Amniotic epithelial cell (primary cell): ENCODE measurements at regions not wholly inside any gene's neighbourhood (a gene's known extent, or its start where the extent isn't known, plus 50 kb on each side); places are given as distances from the start of the nearest gene placed in this dataset.
"Not testable (repeated sequence)": the region's sequence is repeated elsewhere in the genome, so short reads cannot be mapped to it uniquely, and the experiment has no call there.

Experiments used
- DNase-seq: peaks from one replicate; pipeline ENCODE4 v3.0.0-alpha.2; 2010; ENCODE audit warnings: low read depth

- no peak for DNase-seq
Observed at GRCh38 chr7:69090936-69091335, 507.3 kb upstream of the AUTS2 start.

DNA sequence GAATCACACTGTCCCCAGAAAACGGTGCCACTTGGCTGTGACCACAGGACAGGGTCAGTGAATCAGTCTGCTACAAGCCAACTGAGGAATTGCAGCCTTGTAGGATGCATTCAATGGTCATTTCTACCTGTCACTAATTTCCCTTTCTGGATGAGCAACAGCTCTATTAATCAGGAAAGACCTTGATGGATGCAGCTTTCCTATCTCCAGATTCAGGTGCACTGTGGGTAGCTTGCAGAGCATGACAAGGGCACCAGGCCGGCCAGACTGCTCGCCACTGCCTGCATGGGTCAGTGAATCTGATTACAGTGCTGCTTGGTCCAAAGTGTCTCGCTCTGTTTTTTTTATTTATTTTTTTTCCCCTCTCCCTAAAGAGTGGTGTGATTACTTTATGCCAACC, 506.8 kb upstream of the AUTS2 start:
- no peak for DNase-seq

DNA sequence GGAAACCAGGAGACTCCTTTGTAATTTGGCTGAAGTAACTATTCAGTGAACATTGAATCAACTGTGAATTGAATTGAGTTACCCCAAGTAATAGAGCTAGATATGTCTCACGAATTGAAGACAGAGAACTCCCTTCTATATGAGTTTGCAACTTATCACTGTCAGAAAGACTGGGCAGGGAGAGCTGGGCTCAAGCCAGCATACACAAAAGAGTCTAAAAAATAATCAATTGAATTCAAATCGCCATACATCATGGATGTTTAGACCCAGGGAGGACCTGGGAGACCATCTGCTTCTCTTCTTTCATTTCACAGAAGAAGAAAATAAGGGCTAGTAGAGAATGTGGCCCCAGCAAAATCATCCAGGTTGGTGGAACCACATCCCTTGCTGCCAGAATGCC, 503.1 kb upstream of the AUTS2 start:
- no peak for DNase-seq

DNA sequence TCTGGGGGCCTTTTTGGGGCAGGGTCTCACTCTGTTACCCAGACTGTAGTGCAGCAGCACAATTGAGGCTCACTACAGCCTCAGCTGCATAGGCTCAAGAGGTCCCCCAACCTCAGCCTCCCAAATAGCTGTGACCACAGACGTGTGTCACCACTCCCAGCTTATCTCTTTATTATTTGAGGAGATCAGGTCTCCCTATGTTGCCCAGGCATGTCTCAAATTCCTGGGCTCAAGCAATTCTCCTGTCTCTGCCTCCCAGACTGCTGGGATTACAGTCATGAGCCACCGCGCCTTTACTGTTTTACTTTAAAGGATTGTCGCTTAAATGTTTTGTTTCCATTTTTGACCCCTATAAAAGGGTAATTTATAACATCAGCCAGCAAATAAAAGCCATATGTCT, 502.6 kb upstream of the AUTS2 start:
- DNase-seq: no peak

GRCh38 chr7:69104023-69104422, 494.3 kb upstream of the AUTS2 start:
- DNase-seq: no peak

- DNase-seq: no peak
Observed at GRCh38 chr7:69105092-69105491, 493.2 kb upstream of the AUTS2 start.

DNA sequence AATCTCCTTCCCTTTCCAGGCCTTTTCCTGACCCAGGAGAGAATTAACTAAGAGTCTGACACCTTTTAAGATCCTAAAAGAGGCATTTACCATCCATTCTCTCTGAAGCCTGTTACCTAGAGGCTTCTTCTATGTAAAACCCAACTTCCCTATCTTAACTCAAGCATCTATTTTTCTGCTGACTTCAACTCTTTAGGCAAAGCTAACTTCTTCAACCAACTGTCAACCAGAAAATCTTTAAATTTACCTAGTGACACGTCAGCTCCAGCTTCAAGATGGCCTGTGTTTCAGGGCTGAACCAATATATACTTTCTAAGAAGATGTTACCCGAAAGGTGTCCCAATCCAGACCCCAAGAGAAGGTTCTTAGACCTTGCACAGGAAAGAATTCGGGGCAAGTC, 492.3 kb upstream of the AUTS2 start:
- DNase-seq: no peak

GRCh38 chr7:69106449-69106848, 491.8 kb upstream of the AUTS2 start:
- DNase-seq: not testable (repeated sequence)

DNA sequence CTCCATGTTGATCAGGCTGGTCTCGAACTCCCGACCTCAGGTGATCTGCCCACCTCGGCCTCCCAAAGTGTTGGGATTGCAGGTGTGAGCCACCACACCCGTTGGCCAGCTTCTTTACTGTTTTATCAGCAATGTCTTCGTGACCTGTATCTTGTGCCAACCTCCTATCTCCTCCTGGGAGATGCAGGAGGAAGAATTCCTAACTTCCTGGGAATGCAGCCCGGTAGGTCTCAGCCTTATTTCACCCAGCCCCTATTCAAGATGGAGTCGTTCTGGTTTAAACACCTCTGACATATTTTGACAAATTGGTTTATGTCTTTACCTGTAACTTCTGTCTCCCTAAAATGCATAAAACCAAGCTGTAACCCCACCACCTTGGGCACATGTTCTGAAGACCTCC, 491.3 kb upstream of the AUTS2 start:
- not testable (repeated sequence) for DNase-seq

DNA sequence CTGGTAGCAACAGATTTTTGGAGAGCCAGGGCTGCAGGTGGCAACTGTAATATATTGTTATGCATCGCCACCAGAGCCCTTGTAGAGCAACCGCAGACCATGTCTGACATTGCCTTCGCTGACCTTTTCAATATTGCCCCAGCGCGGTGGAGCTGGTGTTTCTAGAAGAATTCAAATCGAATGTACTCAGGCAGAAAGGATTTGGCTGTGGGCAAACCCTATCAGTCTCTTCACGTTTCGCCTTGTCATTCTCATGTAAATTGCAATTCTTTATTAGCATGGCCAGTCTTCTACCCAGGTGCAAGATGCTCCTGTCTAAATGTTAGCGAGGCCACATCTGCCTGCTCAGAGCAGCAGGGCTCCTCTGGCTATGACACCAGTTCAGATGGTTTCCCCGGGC, 490.2 kb upstream of the AUTS2 start:
- no peak for DNase-seq

GRCh38 chr7:69109246-69109645, 489.0 kb upstream of the AUTS2 start:
- no peak for DNase-seq

DNA sequence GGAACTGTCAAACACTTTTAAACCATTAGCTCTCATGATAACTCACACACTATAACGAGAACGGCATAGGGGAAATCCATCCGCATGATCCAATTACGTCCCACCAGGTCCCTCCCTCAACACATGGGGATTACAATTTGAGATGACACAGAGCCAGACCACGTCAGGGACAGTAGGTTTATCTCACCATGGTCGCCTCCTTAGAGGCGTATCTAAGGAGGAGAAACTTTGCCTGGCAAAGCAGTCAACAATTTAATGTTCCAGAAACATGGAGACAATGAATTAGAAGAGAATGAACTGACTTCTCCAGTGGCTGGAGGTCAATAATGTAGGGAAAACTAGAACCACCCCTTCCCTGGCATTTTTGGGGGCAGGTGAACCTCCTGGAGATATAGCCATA, 488.4 kb upstream of the AUTS2 start:
- DNase-seq: no peak

DNA sequence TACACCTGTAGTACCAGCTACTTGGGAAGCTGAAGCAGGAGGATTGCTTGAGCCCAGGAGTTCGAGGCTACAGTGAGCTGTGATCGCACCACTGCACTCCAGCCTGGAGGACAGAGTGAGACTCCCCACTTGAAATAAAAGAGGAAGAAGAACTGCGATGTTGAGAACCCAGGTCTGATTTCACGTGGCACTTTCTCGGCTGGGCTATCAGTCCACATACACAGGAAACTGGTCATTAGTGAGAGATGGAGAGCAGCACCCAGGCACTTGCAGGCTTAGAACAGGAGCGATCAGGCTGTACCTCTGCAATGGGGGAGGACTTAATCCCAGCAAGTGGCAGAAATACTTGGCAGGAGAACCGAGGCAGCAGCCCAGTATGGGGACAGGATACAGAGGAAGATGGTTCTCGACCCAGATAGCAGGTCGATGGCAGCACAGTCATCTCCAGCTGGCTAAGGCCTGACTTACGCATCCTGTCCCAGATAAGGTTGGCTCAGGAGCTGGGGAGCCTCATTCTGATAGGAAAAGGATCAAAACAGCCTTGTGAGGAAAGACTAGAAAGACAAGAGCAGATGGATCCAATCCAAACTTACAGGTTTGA, 487.7 kb upstream of the AUTS2 start:
- DNase-seq: no peak

DNA sequence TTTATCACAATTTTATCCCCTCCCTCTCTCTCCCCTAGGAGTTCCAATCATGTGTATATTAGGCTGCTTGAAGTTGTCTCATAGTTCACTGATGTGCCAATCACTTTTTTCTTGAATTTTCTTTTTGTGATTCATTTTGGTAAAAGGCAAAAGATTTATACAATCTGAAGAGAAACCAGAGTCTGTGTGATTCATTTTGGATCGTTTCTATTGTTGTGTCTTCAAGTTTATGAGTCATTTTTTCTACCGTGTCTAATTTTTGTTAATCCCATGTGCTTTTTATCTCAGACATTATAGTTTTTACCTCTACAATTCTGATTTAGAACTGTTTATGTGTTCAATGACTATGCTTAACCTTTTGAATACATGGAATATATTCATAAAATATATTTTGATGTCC, 483.9 kb upstream of the AUTS2 start:
- no peak for DNase-seq

- DNase-seq: no peak
Observed at GRCh38 chr7:69115788-69116187, 482.5 kb upstream of the AUTS2 start.

DNA sequence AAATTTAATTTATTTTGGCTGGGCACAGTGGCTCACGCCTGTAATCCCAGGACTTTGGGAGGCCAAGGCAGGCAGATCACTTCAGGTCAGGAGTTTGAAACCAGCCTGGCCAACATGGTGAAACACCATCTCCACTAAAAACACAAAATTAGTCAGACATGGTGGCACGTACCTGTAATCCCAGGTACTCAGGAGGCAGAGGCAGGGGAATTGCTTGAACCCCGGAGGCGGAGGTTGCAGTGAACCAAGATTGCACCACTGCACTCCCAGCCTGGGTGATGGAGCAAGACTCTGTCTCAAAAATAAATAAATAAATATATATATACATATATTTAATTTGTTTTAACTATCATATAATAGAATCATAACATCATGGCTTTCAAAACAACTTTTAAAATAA, 482.1 kb upstream of the AUTS2 start:
- not testable (repeated sequence) for DNase-seq

DNA sequence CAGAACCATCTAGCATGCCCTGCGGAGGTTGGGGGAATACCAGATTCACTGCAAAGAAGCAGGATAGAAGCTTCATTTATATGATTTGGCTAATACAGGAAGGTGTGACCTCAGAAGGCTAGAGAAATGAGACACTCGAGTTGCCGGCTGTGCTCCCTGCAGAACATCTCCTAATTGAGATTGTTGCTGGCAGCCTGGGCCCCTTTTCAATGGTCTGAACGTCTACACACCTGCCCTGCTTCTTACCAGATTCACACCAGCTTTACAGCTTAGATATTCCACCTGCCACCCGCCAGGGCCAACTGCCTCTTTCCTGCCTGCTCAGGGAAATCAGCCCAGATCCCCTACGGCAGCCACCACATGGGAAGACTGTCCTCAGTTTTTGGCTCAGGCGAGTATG, 475.3 kb upstream of the AUTS2 start:
- DNase-seq: no peak

DNA sequence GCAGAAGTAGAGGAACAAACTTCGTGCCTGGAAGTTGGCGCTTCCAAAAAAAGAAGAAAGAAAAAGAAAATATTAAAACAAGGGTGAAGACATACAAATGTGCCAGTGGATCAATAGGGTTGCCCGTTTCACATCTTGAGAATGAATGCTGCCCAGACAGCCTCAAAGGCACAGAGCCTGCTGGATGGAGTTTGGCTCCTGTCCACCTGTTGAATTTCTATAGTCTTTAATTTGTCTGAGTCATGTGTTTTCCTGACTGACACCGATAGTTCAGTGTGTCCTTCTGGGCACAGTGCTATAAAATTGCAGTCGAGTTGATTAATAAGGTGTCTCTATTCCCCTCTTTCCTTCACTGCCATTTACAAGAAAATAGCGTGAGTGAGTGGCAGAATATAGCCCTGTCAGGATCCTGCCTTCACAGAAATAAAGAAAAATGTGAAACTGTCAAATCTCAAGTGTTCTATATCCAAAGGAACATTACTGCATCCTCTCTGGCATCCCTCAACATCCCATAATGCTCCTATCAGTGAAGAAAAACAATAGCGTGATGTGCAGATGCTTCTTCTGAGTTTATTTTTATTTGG, 471.3 kb upstream of the AUTS2 start:
- DNase-seq: no peak

DNA sequence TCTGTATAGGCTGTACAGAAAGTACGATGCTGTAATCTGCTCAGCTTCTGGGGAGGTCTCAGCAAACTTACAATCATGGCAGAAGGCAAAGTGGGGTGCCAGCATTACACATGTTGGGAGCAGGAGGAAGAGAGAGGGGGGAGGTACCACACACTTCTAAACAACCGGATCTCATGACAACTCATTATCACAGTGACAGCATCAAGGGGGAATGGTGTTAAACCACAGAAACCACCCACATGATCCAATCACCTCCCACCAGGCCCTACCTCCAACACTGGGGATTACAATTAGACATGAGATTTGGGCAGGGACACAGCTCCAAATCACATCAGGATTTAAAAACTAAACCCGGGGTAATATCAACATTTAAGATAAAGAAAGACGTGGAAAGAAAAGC, 468.8 kb upstream of the AUTS2 start:
- DNase-seq: no peak

DNA sequence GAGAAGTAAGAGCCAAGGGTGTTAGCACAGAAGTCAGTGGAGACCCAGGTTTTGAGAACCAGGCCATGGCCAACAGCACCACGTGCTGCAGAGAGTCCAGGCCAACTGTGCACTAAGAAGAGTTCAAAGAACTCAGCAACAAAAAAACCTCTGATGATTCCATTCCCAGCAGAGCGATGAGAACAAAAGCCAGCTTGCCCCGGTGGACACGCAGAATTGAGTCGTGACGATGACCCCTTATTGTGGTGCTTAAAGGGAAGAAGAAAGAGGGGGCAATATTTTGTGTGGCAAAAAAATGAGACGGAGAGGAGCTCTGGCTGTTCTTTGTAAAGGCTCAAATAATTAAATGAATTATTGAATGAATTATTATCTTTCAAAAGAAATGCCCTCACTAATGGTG, 468.3 kb upstream of the AUTS2 start:
- DNase-seq: no peak

DNA sequence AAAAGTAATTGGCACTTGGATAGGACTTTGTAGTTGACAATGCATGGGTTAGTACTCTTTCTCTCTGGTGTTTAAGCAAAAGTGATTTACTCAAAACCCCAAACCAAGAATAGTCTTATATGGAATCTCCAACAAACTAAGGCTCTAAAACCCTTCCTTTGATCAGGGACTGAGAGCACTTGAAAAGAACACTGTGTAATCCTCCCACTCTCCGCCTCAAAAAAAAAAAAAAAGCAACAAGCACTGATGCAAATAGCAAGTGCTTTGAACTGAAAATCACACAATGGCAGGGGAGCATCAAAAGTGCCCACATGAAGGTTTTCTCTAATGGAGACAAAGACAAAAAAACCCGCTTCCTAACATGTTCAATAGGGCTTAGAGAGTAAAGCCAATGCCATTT, 467.9 kb upstream of the AUTS2 start:
- no peak for DNase-seq

DNA sequence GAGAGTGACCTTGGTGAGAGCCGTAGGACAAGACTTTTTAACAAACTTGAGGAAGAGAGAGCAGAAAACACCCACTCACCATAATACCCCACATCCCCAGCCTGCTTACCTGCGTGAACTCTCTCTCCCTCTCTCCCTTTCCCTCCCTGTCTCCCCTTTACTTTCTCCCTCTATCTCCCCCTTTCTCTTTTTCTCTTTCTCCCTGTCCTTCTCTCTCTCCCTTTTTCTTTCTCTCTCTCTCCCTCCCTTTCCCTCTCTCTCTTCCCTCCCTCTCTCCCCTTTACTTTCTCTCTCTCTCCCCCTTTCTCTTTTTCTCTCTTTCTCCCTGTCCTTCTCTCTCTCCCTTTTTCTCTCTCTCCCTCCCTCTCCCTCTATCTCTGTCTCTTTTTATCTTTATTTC, 464.0 kb upstream of the AUTS2 start:
- DNase-seq: no peak

DNA sequence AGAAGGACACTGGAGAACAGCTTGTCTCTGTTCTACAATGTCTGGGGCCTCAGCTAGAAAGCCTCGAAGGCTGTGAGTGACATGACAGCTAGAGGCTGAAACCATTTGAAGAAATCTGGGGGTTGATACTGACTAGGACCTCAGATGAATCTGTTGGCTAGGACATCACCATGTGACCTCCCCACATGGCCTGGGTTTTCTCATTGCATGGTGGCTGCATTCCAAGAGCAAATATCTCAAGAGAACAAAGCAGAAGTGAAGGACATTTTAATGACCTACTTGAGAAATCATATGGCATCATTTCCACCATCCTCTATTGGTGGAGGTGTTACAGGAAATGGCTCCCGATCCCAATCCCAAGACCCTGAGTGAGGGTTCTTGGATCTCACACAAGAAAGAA, 450.6 kb upstream of the AUTS2 start:
- DNase-seq: no peak
